HS-5 (cell line): ENCODE measurements at regions not wholly inside any gene's neighbourhood (a gene's known extent, or its start where the extent isn't known, plus 50 kb on each side); places are given as distances from the start of the nearest gene placed in this dataset.

Experiments
- DNase-seq: peaks from one replicate; pipeline ENCODE4 v3.0.0-alpha.2; 2012; ENCODE audit warnings: low read depth

- no peak for DNase-seq
Observed at GRCh38 chr14:82362452-82362851, 828.8 kb upstream of the SEL1L start.

- no peak for DNase-seq
Observed at GRCh38 chr14:82365471-82365870, 831.8 kb upstream of the SEL1L start.

- DNase-seq = no peak
Observed at GRCh38 chr14:82366803-82367202, 833.1 kb upstream of the SEL1L start.

- no peak for DNase-seq
Observed at GRCh38 chr14:82379291-82379690, 845.6 kb upstream of the SEL1L start.

GRCh38 chr14:82385048-82385447 lies 851.4 kb upstream of the SEL1L start:
- DNase-seq = no peak

- DNase-seq = no peak
Observed at GRCh38 chr14:82387699-82388098, 854.0 kb upstream of the SEL1L start.

GRCh38 chr14:82388488-82388887 lies 854.8 kb upstream of the SEL1L start:
- DNase-seq = no peak

- no peak for DNase-seq
Observed at GRCh38 chr14:82390586-82390985, 856.9 kb upstream of the SEL1L start.

GRCh38 chr14:82394916-82395315 lies 861.3 kb upstream of the SEL1L start:
- no peak for DNase-seq

- DNase-seq = no peak
Observed at GRCh38 chr14:82398256-82398655, 864.6 kb upstream of the SEL1L start.

- DNase-seq = no peak
Observed at GRCh38 chr14:82403987-82404386, 870.3 kb upstream of the SEL1L start.

- DNase-seq = no peak
Observed at GRCh38 chr14:82410064-82410463, 876.4 kb upstream of the SEL1L start.

- DNase-seq = no peak
Observed at GRCh38 chr14:82411298-82411697, 877.6 kb upstream of the SEL1L start.

- no peak for DNase-seq
Observed at GRCh38 chr14:82412545-82412944, 878.9 kb upstream of the SEL1L start.

- DNase-seq = no peak
Observed at GRCh38 chr14:82414853-82415539, 881.3 kb upstream of the SEL1L start.

- no peak for DNase-seq
Observed at GRCh38 chr14:82419933-82420332, 886.3 kb upstream of the SEL1L start.

- DNase-seq = no peak
Observed at GRCh38 chr14:82420871-82421270, 887.2 kb upstream of the SEL1L start.

GRCh38 chr14:82421286-82421685 lies 887.6 kb upstream of the SEL1L start:
- DNase-seq = no peak

- no peak for DNase-seq
Observed at GRCh38 chr14:82422230-82422629, 888.6 kb upstream of the SEL1L start.

GRCh38 chr14:82425261-82425660 lies 891.6 kb upstream of the SEL1L start:
- DNase-seq = no peak

- no peak for DNase-seq
Observed at GRCh38 chr14:82431031-82431430, 897.4 kb upstream of the SEL1L start.

- DNase-seq = no peak
Observed at GRCh38 chr14:82432301-82433105, 898.9 kb upstream of the SEL1L start.

GRCh38 chr14:82438436-82438835 lies 904.8 kb upstream of the SEL1L start:
- DNase-seq = no peak

- DNase-seq = no peak
Observed at GRCh38 chr14:82441270-82441669, 907.6 kb upstream of the SEL1L start.
